ENCODE measurements at regions not wholly inside any gene's neighbourhood (a gene's known extent, or its start where the extent isn't known, plus 50 kb on each side); places are given as distances from the start of the nearest gene placed in this dataset.

GRCh38 chr4:160864253-160864652, 1299.5 kb downstream of the FSTL5 start:
- POLR2A ChIA-PET (ENCODE audit: partially characterized antibody): no interaction called here
- CTCF ChIA-PET (ENCODE audit: partially characterized antibody): no interaction called here
- H3K27me3 ChIP-seq (replicated peaks in 1 of 4; ENCODE audit: control insufficient read depth in 3 of 4, extremely low read depth in 1 of 4, insufficient read depth in 3 of 4, low read length in 3 of 4): peaks cover 0 to 1% (median 0%) of the 10 kb centered on the region in 4 experiments; a peak in 1 of 7 replicates

More at GRCh38 chr4:160864253-160864652, 1299.5 kb downstream of the FSTL5 start:
- 100% methylated on average over 1 of the region's 1 CpG; no CpG with 5 or more reads in 1 of the 2 experiments for WGBS, 2 experiments (ENCODE audit: extremely low coverage in 1 of 2, insufficient coverage in 1 of 2, insufficient read length in 1 of 2, insufficient replicate concordance in 2 of 2, low coverage in 1 of 2, low lambda C conversion rate in 2 of 2, missing lambda C conversion rate in 1 of 2)
- H3K23ac ChIP-seq (ENCODE audit: insufficient read length): no peak overlapping the region
- no peak overlapping the region for H3K18ac ChIP-seq (ENCODE audit: extremely low read depth, low read length)
- H2AFZ ChIP-seq (ENCODE audit: low read length): no peak overlapping the region
- DNase-seq (ENCODE audit: low read depth in 1 of 2, low spot score in 2 of 2) (no peak), FAIRE-seq (no peak)
- H3K4me2 ChIP-seq (ENCODE audit: insufficient read depth in 1 of 2, low read depth in 2 of 2, low read length in 2 of 2): no peak overlapping the region
- H3K56ac ChIP-seq (replicated peaks; ENCODE audit: insufficient read length, low read depth, low read length): no peak overlapping the region
- no peak overlapping the region for H4K91ac ChIP-seq (replicated peaks; ENCODE audit: insufficient read length, low read length)
- no peaks in the 10 kb centered on the region for H3K4me1 ChIP-seq (replicated peaks in 1 of 4; ENCODE audit: control insufficient read depth in 3 of 4, insufficient read depth in 4 of 4, low read length in 3 of 4)
- no peak overlapping the region for H2BK20ac ChIP-seq (ENCODE audit: low read length)
- H3K9ac ChIP-seq (replicated peaks in 1 of 4; ENCODE audit: extremely low read depth in 1 of 4, low read depth in 3 of 4, low read length in 3 of 4): no peak overlapping the region
- no peak overlapping the region for H2BK5ac ChIP-seq (ENCODE audit: low read depth, low read length)
- H3K79me1 ChIP-seq (ENCODE audit: low read depth, low read length): no peaks in the 10 kb centered on the region
- H3K14ac ChIP-seq (ENCODE audit: insufficient read length): no peak overlapping the region
- no peak overlapping the region for H3K4me3 ChIP-seq (ENCODE audit: extremely low read depth in 1 of 4, insufficient read depth in 2 of 4, low read depth in 3 of 4, low read length in 4 of 4)
- H2BK15ac ChIP-seq (ENCODE audit: low read length): no peak overlapping the region
- H3K36me3 ChIP-seq (ENCODE audit: control insufficient read depth in 2 of 4, insufficient read depth in 4 of 4, low read length in 3 of 4): no peaks in the 10 kb centered on the region
- H2BK120ac ChIP-seq (replicated peaks; ENCODE audit: low read depth, low read length): no peak overlapping the region
- H4K5ac ChIP-seq (ENCODE audit: insufficient read length, low read depth, low read length): no peak overlapping the region
- no peak overlapping the region for H2AK5ac ChIP-seq (ENCODE audit: low read depth, low read length)
- TF ChIP-seq SRF (IDR thresholded peaks at IDR 0.05; ENCODE audit: low read depth, low read length): no peak
- no peak for TF ChIP-seq SAP30 (IDR thresholded peaks at IDR 0.05; ENCODE audit: insufficient read depth, insufficient replicate concordance, low read length)
- no peak for TF ChIP-seq CTBP2 (IDR thresholded peaks at IDR 0.05; ENCODE audit: borderline replicate concordance, insufficient read depth, insufficient read length, low read length)
- no peak for TF ChIP-seq BACH1 (IDR thresholded peaks at IDR 0.05; ENCODE audit: low read length)
- TF ChIP-seq HDAC2 (IDR thresholded peaks at IDR 0.05; ENCODE audit: borderline replicate concordance in 1 of 2, low read depth in 2 of 2, low read length in 2 of 2): no peak
- TF ChIP-seq RBBP5 (IDR thresholded peaks at IDR 0.05; ENCODE audit: borderline replicate concordance, low read depth, low read length): no peak
- no peak for TF ChIP-seq TAF1 (IDR thresholded peaks at IDR 0.05; ENCODE audit: low read depth, low read length)
- no peak for TF ChIP-seq SIRT6 (IDR thresholded peaks at IDR 0.05; ENCODE audit: low read length)
- H4K8ac ChIP-seq (ENCODE audit: extremely low read depth, insufficient read depth, low read length): no peak overlapping the region
- no peaks in the 10 kb centered on the region; the same call in 1 of the 2 replicates for H3K23me2 ChIP-seq (ENCODE audit: low read depth, low read length)
- H3K27ac ChIP-seq (ENCODE audit: low read depth, low read length): no peak overlapping the region
- H3K79me2 ChIP-seq (ENCODE audit: control insufficient read depth in 1 of 2, insufficient read depth in 2 of 2, low read length in 2 of 2): no peaks in the 10 kb centered on the region
- no peaks in the 10 kb centered on the region for H3K9me3 ChIP-seq (ENCODE audit: insufficient read depth in 2 of 2, low read depth in 1 of 2, low read length in 1 of 2)
- no peaks in the 10 kb centered on the region for H4K20me1 ChIP-seq (replicated peaks in 1 of 2; ENCODE audit: control insufficient read depth in 1 of 2, insufficient read depth in 2 of 2, low read length in 2 of 2)
- H3K4ac ChIP-seq (replicated peaks; ENCODE audit: insufficient read length, low read depth, low read length): no peak overlapping the region
- H2BK12ac ChIP-seq (ENCODE audit: low read depth, low read length): no peak overlapping the region

Data from H1 (cell line).